Astrocyte of the spinal cord (primary cell): ENCODE measurements at regions not wholly inside any gene's neighbourhood (a gene's known extent, or its start where the extent isn't known, plus 50 kb on each side); places are given as distances from the start of the nearest gene placed in this dataset.
"Not testable (repeated sequence)": the region's sequence is repeated elsewhere in the genome, so short reads cannot be mapped to it uniquely, and the experiment has no call there.

Source experiments
- DNase-seq: peaks from one replicate; pipeline ENCODE4 v3.0.0; 2011; ENCODE audit warnings: low read depth, low spot score
- H3K4me3 ChIP-seq: 2 replicates; pipeline ENCODE4 v1.5.1; 2011; ENCODE audit warnings: low read depth, mild to moderate bottlenecking, low read length, moderate library complexity
- in situ Hi-C: cut with HindIII; loops from 2 replicates; pipeline ENCODE4 v1.10.0; 2017; ENCODE audit warnings: low sequenced_read_pairs
- TF ChIP-seq, protein P1 (sequence below): IDR thresholded peaks from 2 replicates; pipeline ENCODE4 v1.5.1; 2012; ENCODE audit warnings: low read depth, mild to moderate bottlenecking, low read length, inconsistent platforms

DNA sequence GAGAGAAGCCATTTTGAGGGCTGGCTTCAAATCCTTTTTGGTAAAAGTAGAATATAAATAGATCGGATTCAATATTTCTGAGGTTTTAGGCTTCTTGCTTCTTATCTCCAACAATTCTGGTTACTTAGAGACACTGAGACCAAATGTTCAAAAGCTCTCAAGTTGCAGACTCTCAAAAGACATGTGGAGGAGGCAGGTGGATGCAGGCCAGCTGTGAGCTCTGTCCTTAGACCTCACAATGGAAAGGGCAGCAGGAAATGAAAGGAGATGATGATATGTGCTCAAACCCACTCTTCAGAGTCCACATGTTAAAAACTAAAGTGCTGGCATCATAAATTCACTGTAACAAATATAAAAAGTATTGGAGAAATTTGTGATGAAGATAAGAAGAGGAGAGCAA lies 424.9 kb upstream of the ALCAM start:
- TF ChIP-seq, protein P1, sequence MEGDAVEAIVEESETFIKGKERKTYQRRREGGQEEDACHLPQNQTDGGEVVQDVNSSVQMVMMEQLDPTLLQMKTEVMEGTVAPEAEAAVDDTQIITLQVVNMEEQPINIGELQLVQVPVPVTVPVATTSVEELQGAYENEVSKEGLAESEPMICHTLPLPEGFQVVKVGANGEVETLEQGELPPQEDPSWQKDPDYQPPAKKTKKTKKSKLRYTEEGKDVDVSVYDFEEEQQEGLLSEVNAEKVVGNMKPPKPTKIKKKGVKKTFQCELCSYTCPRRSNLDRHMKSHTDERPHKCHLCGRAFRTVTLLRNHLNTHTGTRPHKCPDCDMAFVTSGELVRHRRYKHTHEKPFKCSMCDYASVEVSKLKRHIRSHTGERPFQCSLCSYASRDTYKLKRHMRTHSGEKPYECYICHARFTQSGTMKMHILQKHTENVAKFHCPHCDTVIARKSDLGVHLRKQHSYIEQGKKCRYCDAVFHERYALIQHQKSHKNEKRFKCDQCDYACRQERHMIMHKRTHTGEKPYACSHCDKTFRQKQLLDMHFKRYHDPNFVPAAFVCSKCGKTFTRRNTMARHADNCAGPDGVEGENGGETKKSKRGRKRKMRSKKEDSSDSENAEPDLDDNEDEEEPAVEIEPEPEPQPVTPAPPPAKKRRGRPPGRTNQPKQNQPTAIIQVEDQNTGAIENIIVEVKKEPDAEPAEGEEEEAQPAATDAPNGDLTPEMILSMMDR = no peak
- no peak for DNase-seq
- in situ Hi-C loops = no loop called here
- H3K4me3 ChIP-seq = no peak overlapping the region

DNA sequence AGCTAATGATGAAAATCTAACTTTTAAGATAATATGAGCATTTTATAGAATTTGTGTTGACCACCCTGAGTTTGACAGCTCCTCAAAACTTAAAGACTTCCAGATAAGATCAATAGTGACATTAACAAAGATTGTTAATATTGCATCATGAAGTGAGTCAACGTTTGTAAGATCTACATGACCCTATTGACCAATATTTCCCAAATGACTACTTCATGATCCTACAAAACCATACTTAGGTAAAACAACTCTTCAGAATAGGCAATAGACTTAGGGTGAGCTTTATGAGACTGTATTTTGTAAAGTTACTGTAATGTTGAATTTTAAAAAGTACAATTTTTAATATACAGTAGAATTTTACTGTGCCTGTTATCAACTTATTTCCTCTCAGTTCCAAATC lies 422.7 kb upstream of the ALCAM start:
- H3K4me3 ChIP-seq = no peak overlapping the region
- TF ChIP-seq, protein P1 = no peak
- in situ Hi-C loops = no loop called here
- DNase-seq = no peak

DNA sequence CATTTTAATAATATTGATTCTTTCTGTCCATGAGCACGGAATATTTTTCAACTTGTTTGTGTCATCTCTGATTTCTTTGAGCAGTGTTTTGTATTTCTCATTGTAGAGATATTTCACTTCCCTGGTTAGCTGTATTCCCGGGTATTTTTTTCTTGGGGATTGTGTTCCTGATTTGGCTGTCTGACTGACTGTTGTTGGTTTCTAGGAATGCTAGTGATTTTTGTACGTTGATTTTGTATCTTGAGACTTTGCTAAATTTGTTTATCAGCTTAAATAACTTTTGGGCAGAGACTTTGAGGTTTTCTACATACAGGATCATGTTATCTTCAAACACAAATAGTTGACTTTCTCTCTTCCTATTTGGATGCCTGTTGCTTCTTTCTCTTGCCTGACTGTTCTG lies 418.8 kb upstream of the ALCAM start:
- DNase-seq = peak; percentile 59
- H3K4me3 ChIP-seq = no peak overlapping the region
- in situ Hi-C loops = no loop called here
- TF ChIP-seq, protein P1 = no peak

DNA sequence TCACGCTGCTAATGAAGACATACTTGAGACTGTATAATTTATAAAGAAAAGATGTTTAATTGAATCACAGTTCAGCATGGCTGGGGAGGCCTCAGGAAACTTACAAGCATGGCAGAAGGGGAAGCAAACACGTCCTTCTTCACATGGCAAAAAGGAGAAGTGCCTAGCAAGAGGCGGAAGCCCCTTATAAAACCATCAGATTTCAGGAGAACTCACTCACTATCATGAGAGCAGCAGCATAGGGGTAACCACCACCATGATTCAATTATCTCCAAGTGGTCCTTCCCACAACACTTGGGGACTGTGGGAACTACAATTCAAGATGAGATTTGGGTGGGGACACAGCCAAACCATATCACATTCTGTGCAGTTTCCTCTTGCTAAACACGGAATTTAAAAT lies 416.9 kb upstream of the ALCAM start:
- DNase-seq, in situ Hi-C loops, H3K4me3 ChIP-seq: not testable (repeated sequence)

DNA sequence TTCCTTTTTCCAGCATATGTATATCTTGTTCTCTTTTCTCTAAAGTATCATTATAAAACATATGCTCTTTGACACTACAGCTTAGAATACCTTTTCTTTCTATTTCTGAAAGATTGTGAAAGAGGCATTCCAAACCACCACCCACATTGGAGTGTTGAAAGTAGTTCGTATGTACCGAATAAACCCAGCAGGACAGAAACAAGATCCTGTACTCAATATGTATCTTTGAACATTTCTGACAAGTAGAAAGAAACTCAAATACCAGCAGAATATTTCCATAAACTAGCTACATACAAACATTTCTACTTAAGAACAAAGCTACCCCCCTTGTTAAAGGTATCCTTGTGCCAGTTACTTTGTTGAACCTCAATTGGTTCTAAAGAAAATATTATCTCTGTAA lies 415.3 kb upstream of the ALCAM start:
- TF ChIP-seq, protein P1 = no peak
- in situ Hi-C loops = no loop called here
- H3K4me3 ChIP-seq = no peak overlapping the region
- peak; percentile 67 for DNase-seq

DNA sequence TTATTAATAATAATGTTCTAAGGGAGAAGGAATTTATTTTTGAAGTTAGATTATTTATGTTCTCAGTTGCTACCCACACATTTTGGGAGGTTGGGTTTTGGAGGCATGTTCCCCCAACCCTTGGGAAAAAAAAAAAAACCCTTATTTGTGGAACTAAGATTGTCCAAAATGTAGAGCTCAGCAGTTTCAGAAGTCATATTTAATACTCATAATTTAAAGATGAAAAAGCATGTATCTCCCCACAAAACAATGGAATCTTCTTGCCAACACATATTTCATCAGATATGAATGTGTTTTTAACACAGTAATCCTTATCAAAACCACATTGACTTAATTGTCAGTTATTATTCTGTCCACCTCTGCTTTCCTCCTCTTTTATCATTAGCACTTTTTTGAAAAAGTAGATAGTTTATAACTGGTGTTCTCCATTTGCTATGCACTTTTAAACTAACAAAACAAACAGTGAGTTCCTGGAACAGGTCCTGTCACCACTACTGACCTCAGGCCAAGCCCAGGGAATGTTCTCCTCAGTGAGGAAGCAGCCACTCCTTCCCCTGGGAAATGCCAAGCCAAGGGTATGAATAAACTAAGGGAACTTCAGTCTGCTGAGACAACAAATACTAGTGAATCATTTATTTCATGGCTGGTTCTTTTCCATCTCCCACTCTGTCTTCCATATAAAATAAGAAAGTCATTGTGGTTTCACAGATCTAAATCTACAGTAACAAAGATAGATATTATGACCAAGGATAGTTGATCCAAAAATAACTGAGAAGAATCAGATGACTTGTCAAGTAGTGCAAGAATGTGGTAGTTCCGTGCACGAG lies 414.4 kb upstream of the ALCAM start:
- no peak overlapping the region for H3K4me3 ChIP-seq
- in situ Hi-C loops = no loop called here
- peak; percentile 90 for DNase-seq
- TF ChIP-seq, protein P1 = no peak

DNA sequence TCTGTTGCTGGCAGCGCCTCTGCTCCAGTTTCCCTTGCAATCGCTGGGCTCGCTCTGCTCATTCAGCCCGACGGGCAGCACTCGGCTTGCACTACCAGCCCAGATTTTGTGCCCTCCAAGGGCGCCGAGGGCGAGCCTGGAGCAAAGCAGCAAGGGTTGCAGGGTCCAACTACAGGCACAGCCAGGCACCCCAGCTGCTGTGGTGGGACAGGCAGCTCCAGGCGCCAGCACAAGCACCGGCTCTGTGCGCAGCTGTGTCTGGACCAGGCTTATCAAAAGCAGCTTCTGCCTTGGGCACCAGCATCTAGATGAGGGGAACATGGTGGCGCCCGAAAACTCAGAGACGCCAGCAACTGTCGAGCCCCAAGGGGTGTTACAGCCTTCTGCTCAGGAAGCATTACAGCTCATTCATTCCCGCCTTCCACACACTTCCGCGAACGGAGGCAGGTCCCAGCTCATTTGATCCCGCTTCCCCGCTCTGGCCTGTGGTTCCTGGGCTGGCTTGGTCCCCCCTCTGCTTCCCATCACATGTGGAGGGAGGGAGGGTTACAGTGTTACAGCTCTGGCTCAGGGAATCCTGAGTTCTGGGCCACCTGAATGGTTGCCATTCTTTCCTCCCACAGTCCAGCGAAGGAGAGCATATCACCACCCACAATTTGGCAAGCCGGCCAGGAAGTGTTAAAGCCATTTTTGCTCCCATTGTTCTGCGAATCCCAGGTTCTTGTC lies 409.9 kb upstream of the ALCAM start:
- in situ Hi-C loops = no loop called here
- H3K4me3 ChIP-seq = no peak overlapping the region
- no peak for DNase-seq
- TF ChIP-seq, protein P1 = no peak
